OCI-LY1 (cell line): ENCODE measurements at regions not wholly inside any gene's neighbourhood (a gene's known extent, or its start where the extent isn't known, plus 50 kb on each side); places are given as distances from the start of the nearest gene placed in this dataset.

Source experiments
- H2AFZ ChIP-seq: fragments of 200-600 bp; sonication (generic), shearing (Covaris generic); 2 replicates; pipeline ENCODE4 v1.6.0; 2014; ENCODE audit warnings: antibody characterized with exemption, mild to moderate bottlenecking, low read length
- H3F3A ChIP-seq: fragments of 200-600 bp; sonication (generic), shearing (Covaris generic); 2 replicates; pipeline ENCODE4 v1.6.0; 2014; ENCODE audit warnings: mild to moderate bottlenecking, antibody characterized with exemption, low read length, moderate library complexity; ENCODE audit not compliant: insufficient read depth
- H3K27ac ChIP-seq: fragments of 200-600 bp; sonication (generic); 2 replicates; pipeline ENCODE4 v1.5.1; 2014; ENCODE audit warnings: low read length, mixed run types, mild to moderate bottlenecking, low read depth; ENCODE audit not compliant: poor library complexity, severe bottlenecking
- H3K27me3 ChIP-seq: fragments of 200-600 bp; sonication (generic); 2 replicates; pipeline ENCODE4 v1.6.0; 2014; ENCODE audit warnings: antibody characterized with exemption, mild to moderate bottlenecking, low read length, moderate library complexity; ENCODE audit not compliant: insufficient read depth
- H3K36me3 ChIP-seq: fragments of 200-600 bp; sonication (generic); 2 replicates; pipeline ENCODE4 v1.6.1; 2014; ENCODE audit warnings: mild to moderate bottlenecking, antibody characterized with exemption, low read length, moderate library complexity, mixed read lengths; ENCODE audit not compliant: insufficient read depth
- H3K4me1 ChIP-seq: fragments of 200-600 bp; sonication (generic); 2 replicates; pipeline ENCODE4 v1.5.1; 2014; ENCODE audit warnings: mild to moderate bottlenecking, low read length, moderate library complexity; ENCODE audit not compliant: insufficient read depth, severe bottlenecking
- H3K4me2 ChIP-seq: fragments of 200-600 bp; sonication (generic), shearing (Covaris generic); 2 replicates; pipeline ENCODE4 v1.6.1; 2014; ENCODE audit warnings: low read length
- H3K4me3 ChIP-seq: fragments of 200-600 bp; sonication (generic); 2 replicates; pipeline ENCODE4 v1.5.1; 2014; ENCODE audit warnings: low read length, low read depth, mild to moderate bottlenecking, mixed read lengths; ENCODE audit not compliant: poor library complexity, severe bottlenecking
- H3K79me2 ChIP-seq: fragments of 200-600 bp; shearing (Covaris generic); 2 replicates; pipeline ENCODE4 v1.6.1; 2016; ENCODE audit warnings: mixed run types, low read length, mixed read lengths; ENCODE audit not compliant: insufficient read depth
- H3K9ac ChIP-seq: fragments of 200-600 bp; sonication (generic), shearing (Covaris generic); 2 replicates; pipeline ENCODE4 v1.6.1; 2014; ENCODE audit warnings: mild to moderate bottlenecking, low read length, mixed read lengths
- H3K9me2 ChIP-seq: fragments of 200-600 bp; sonication (generic), shearing (Covaris generic); 2 replicates; pipeline ENCODE4 v1.6.1; 2014; ENCODE audit warnings: low read depth, mild to moderate bottlenecking, low read length, mixed read lengths
- H3K9me3 ChIP-seq: fragments of 200-600 bp; shearing (Covaris generic); 2 replicates; pipeline ENCODE4 v1.6.1; 2014; ENCODE audit warnings: low read length, mixed read lengths
- H4K20me1 ChIP-seq: fragments of 200-600 bp; sonication (generic), shearing (Covaris generic); 2 replicates; pipeline ENCODE4 v1.6.0; 2016; ENCODE audit warnings: mild to moderate bottlenecking, low read length; ENCODE audit not compliant: insufficient read depth
- CTCF ChIP-seq: fragments of 200-600 bp; sonication (generic), shearing (Covaris generic); IDR thresholded peaks from 2 replicates; pipeline ENCODE4 v1.5.1; 2017; ENCODE audit warnings: mild to moderate bottlenecking, antibody characterized with exemption, low read length, moderate library complexity, mixed read lengths
- EZH2 ChIP-seq: fragments of 200-600 bp; sonication (generic), shearing (Covaris generic); IDR thresholded peaks from 2 replicates; pipeline ENCODE4 v1.8.0; 2017; ENCODE audit warnings: borderline replicate concordance, mixed run types, mild to moderate bottlenecking, antibody characterized with exemption, low read length, moderate library complexity, mixed read lengths

GRCh38 chr6:92354270-92354829 lies 1065.0 kb downstream of the EPHA7 start:
- Histone ChIP-seq H3K79me2 (no peaks in the 10 kb centered on the region), H3K36me3 (no peaks in the 10 kb centered on the region), H2AFZ (no peak overlapping the region)

GRCh38 chr6:92352130-92352529 lies 1067.2 kb downstream of the EPHA7 start:
- Histone ChIP-seq H2AFZ (no peak overlapping the region), H3K79me2 (no peaks in the 10 kb centered on the region), H3K4me2 (no peak overlapping the region), H3K4me1 (no peaks in the 10 kb centered on the region), H3K9me3 (no peaks in the 10 kb centered on the region), H4K20me1 (no peaks in the 10 kb centered on the region), H3K27ac (no peak overlapping the region), H3F3A (no peaks in the 10 kb centered on the region), H3K36me3 (no peaks in the 10 kb centered on the region), H3K4me3 (no peak overlapping the region), H3K27me3 (no peaks in the 10 kb centered on the region), H3K9ac (no peak overlapping the region), H3K9me2 (no peaks in the 10 kb centered on the region)
- TF ChIP-seq CTCF = no peak
- no peak for TF ChIP-seq EZH2

More at GRCh38 chr6:92354270-92354829, 1065.0 kb downstream of the EPHA7 start:
- H3K27ac ChIP-seq = no peak overlapping the region
- TF ChIP-seq CTCF (no peak), EZH2 (no peak)
- H3K9me3 ChIP-seq = no peaks in the 10 kb centered on the region
- no peaks in the 10 kb centered on the region for H3K4me1 ChIP-seq
- H3K4me3 ChIP-seq = no peak overlapping the region
- H3F3A ChIP-seq = no peaks in the 10 kb centered on the region
- no peak overlapping the region for H3K4me2 ChIP-seq
- H3K9me2 ChIP-seq = no peaks in the 10 kb centered on the region
- H3K9ac ChIP-seq = no peak overlapping the region
- H3K27me3 ChIP-seq = no peaks in the 10 kb centered on the region
- no peaks in the 10 kb centered on the region for H4K20me1 ChIP-seq

- H3K79me2 ChIP-seq = no peaks in the 10 kb centered on the region
- no peaks in the 10 kb centered on the region for H3F3A ChIP-seq
- no peak overlapping the region for H3K27ac ChIP-seq
- no peaks in the 10 kb centered on the region for H4K20me1 ChIP-seq
- no peak overlapping the region for H3K4me2 ChIP-seq
- H3K9ac ChIP-seq = no peak overlapping the region
- no peak overlapping the region for H2AFZ ChIP-seq
- no peaks in the 10 kb centered on the region for H3K36me3 ChIP-seq
- no peaks in the 10 kb centered on the region for H3K9me2 ChIP-seq
- H3K4me3 ChIP-seq = no peak overlapping the region
- no peaks in the 10 kb centered on the region for H3K4me1 ChIP-seq
- H3K27me3 ChIP-seq = no peaks in the 10 kb centered on the region
- no peaks in the 10 kb centered on the region for H3K9me3 ChIP-seq
- TF ChIP-seq EZH2 (no peak), CTCF (no peak)
Observed at GRCh38 chr6:92341201-92341600, 1078.2 kb downstream of the EPHA7 start.
